K562 (cell line): ENCODE measurements at regions not wholly inside any gene's neighbourhood (a gene's known extent, or its start where the extent isn't known, plus 50 kb on each side); places are given as distances from the start of the nearest gene placed in this dataset.
A peak's percentile ranks its signal among the peaks of the same experiment; 100 is the strongest.

Source experiments
- ATF7 ChIP-seq: fragments of 450-650 bp; IDR thresholded peaks from 2 replicates; pipeline ENCODE4 v1.7.1; 2014; ENCODE audit warnings: mild to moderate bottlenecking, moderate library complexity
- ILF3 ChIP-seq: fragments of 450-650 bp; IDR thresholded peaks from 2 replicates; pipeline ENCODE4 v1.6.1; 2018; ENCODE audit warnings: antibody characterized with exemption, mild to moderate bottlenecking, moderate library complexity, borderline replicate concordance
- LEF1 ChIP-seq: fragments of 450-650 bp; IDR thresholded peaks from 2 replicates; pipeline ENCODE4 v1.6.1; 2016; ENCODE audit warnings: mild to moderate bottlenecking
- MAFF ChIP-seq: IDR thresholded peaks from 2 replicates; pipeline ENCODE4 v1.6.1; 2012; ENCODE audit warnings: low read length, improper control_type of control experiment
- NCOA2 ChIP-seq, 2 experiments: fragments of 450-650 bp; IDR thresholded peaks; 2 replicates each; pipeline ENCODE4 v1.6.1; 2018; ENCODE audit warnings: mild to moderate bottlenecking in 2 of 2, moderate library complexity in 1 of 2; ENCODE audit not compliant: partially characterized antibody in 2 of 2
- NEUROD1 ChIP-seq: fragments of 150-350 bp; IDR thresholded peaks from 2 replicates; pipeline ENCODE4 v1.6.1; 2014; ENCODE audit warnings: borderline replicate concordance, low read length, low read depth; ENCODE audit not compliant: partially characterized antibody
- NFXL1 ChIP-seq: fragments of 450-650 bp; formaldehyde crosslinking; IDR thresholded peaks from 2 replicates; pipeline ENCODE4 v1.4.0; 2021; ENCODE audit warnings: mild to moderate bottlenecking
- PKNOX1 ChIP-seq: fragments of 450-650 bp; IDR thresholded peaks from 2 replicates; pipeline ENCODE4 v1.6.1; 2016
- RREB1 ChIP-seq: fragments of 250-450 bp; sonication (Bioruptor Pico); IDR thresholded peaks from 2 replicates; pipeline ENCODE4 v1.4.0; 2020
- SMARCA4 ChIP-seq: fragments of 450-650 bp; IDR thresholded peaks from 2 replicates; pipeline ENCODE4 v1.6.1; 2016
- TFAP4 ChIP-seq: sonication (generic); formaldehyde crosslinking; IDR thresholded peaks from 2 replicates; pipeline ENCODE4 v1.8.0; 2022; ENCODE audit warnings: missing genetic modification reagents, mild to moderate bottlenecking, moderate library complexity, borderline replicate concordance
- U2AF2 ChIP-seq: fragments of 200-400 bp; formaldehyde crosslinking; optimal IDR thresholded peaks from 2 replicates; pipeline ENCODE3; 2017; ENCODE audit warnings: low read depth, mild to moderate bottlenecking, low read length
- ZNF133 ChIP-seq: fragments of 250-450 bp; sonication (Bioruptor Pico); IDR thresholded peaks from 2 replicates; pipeline ENCODE4 v1.4.0; 2020; ENCODE audit warnings: mild to moderate bottlenecking
- ZNF592 ChIP-seq: fragments of 450-650 bp; IDR thresholded peaks from 2 replicates; pipeline ENCODE4 v1.6.1; 2017; ENCODE audit warnings: antibody characterized with exemption, mild to moderate bottlenecking
- ZNF655 ChIP-seq: fragments of 250-450 bp; sonication (Bioruptor Pico); IDR thresholded peaks from 2 replicates; pipeline ENCODE4 v1.5.0; 2021

- TF ChIP-seq SMARCA4 (peak; percentile 79), ATF7 (peak; percentile 44; the same call in 1 of the 2 replicates), NFXL1 (no peak), ZNF592 (peak; percentile 34; the same call in 1 of the 2 replicates), NEUROD1 (no peak), NCOA2 (IDR thresholded peaks at IDR 0.05; ENCODE audit: partially characterized antibody in 2 of 2) (no peak), ILF3 (no peak), RREB1 (CRISPR knock-in tag) (no peak), PKNOX1 (peak; percentile 71), ZNF133 (CRISPR knock-in tag) (no peak), LEF1 (peak; percentile 65), ZNF655 (no peak), MAFF (no peak), TFAP4 (CRISPR knock-in tag) (no peak), U2AF2 (no peak)
Measured at GRCh38 chr5:65078331-65078730, 309.6 kb downstream of the CWC27 start (continued).
